ENCODE measurements at regions not wholly inside any gene's neighbourhood (a gene's known extent, or its start where the extent isn't known, plus 50 kb on each side); places are given as distances from the start of the nearest gene placed in this dataset.

GRCh38 chr13:100724568-100724967, 50.0 kb upstream of the TMTC4 start:
- H3K9me3 Mint-ChIP-seq (ENCODE audit: unreplicated experiment), result no peaks in the 10 kb centered on the region
- no peak overlapping the region for H3K4me3 Mint-ChIP-seq (ENCODE audit: unreplicated experiment)
- TF ChIP-seq CTCF (IDR thresholded peaks at IDR 0.05; ENCODE audit: partially characterized antibody, unreplicated experiment), result no peak
- H3K4me1 Mint-ChIP-seq (ENCODE audit: low read depth, unreplicated experiment), result peaks cover 1% of the 10 kb centered on the region
- H3K36me3 Mint-ChIP-seq (ENCODE audit: unreplicated experiment), result no peaks in the 10 kb centered on the region
- H3K27me3 Mint-ChIP-seq (ENCODE audit: unreplicated experiment), result peaks cover 2% of the 10 kb centered on the region
- no peak for DNase-seq
- H3K27ac Mint-ChIP-seq (ENCODE audit: unreplicated experiment), result no peak overlapping the region

Measured in glutamatergic neuron (in vitro differentiated cells).